MM.1S (cell line): ENCODE measurements at regions not wholly inside any gene's neighbourhood (a gene's known extent, or its start where the extent isn't known, plus 50 kb on each side); places are given as distances from the start of the nearest gene placed in this dataset.

ENCODE experiments used
- DNase-seq: peaks from one replicate; pipeline ENCODE4 v3.0.0-alpha.2; 2015
- H2AFZ ChIP-seq: fragments of 300-600 bp; sonication (generic); 2 replicates; pipeline ENCODE4 v1.6.0; 2016; ENCODE audit warnings: antibody characterized with exemption, low read length
- H3F3A ChIP-seq: fragments of 300-600 bp; sonication (generic); 2 replicates; pipeline ENCODE4 v1.6.1; 2016; ENCODE audit warnings: mild to moderate bottlenecking, antibody characterized with exemption, low read length, moderate library complexity, mixed read lengths; ENCODE audit not compliant: insufficient read depth
- H3K27ac ChIP-seq: fragments of 300-600 bp; sonication (generic); 2 replicates; pipeline ENCODE4 v1.5.1; 2016; ENCODE audit warnings: mild to moderate bottlenecking, low read length
- H3K27me3 ChIP-seq: fragments of 300-600 bp; sonication (generic); replicated peaks from 2 replicates; pipeline ENCODE4 v1.6.0; 2016; ENCODE audit warnings: low read length; ENCODE audit not compliant: insufficient read depth
- H3K36me3 ChIP-seq: fragments of 300-600 bp; sonication (generic); replicated peaks from 2 replicates; pipeline ENCODE4 v1.6.1; 2016; ENCODE audit warnings: mild to moderate bottlenecking, low read length, mixed read lengths; ENCODE audit not compliant: insufficient read depth
- H3K4me1 ChIP-seq: fragments of 300-600 bp; sonication (generic); 2 replicates; pipeline ENCODE4 v1.6.1; 2016; ENCODE audit warnings: low read length, mixed read lengths
- H3K4me2 ChIP-seq: fragments of 300-600 bp; sonication (generic); 2 replicates; pipeline ENCODE4 v1.6.0; 2016; ENCODE audit warnings: low read depth, low read length
- H3K4me3 ChIP-seq: fragments of 300-600 bp; sonication (generic); 2 replicates; pipeline ENCODE4 v1.5.1; 2016; ENCODE audit warnings: low read length, mixed read lengths
- H3K79me2 ChIP-seq: fragments of 300-600 bp; sonication (generic); 2 replicates; pipeline ENCODE4 v1.6.1; 2016; ENCODE audit warnings: mixed run types, low read length, mixed read lengths
- H3K9ac ChIP-seq: fragments of 300-600 bp; sonication (generic); 2 replicates; pipeline ENCODE4 v1.6.1; 2016; ENCODE audit warnings: low read length, mixed read lengths
- H3K9me2 ChIP-seq: fragments of 300-600 bp; sonication (generic); replicated peaks from 2 replicates; pipeline ENCODE4 v1.6.1; 2016; ENCODE audit warnings: mild to moderate bottlenecking, low read length, mixed read lengths; ENCODE audit not compliant: insufficient read depth
- H3K9me3 ChIP-seq: fragments of 300-600 bp; sonication (generic); replicated peaks from 2 replicates; pipeline ENCODE4 v1.6.1; 2016; ENCODE audit warnings: mild to moderate bottlenecking, low read length, mixed read lengths; ENCODE audit not compliant: insufficient read depth
- H4K20me1 ChIP-seq: fragments of 300-600 bp; sonication (generic); 2 replicates; pipeline ENCODE4 v1.6.1; 2016; ENCODE audit warnings: mild to moderate bottlenecking, low read length, moderate library complexity, mixed read lengths; ENCODE audit not compliant: insufficient read depth
- EZH2 ChIP-seq: fragments of 300-600 bp; sonication (generic); optimal IDR thresholded peaks from 2 replicates; pipeline ENCODE3; 2017; ENCODE audit warnings: low read depth, mild to moderate bottlenecking, antibody characterized with exemption, low read length, mixed read lengths
- EZH2phosphoT487 ChIP-seq: fragments of 300-600 bp; sonication (generic); IDR thresholded peaks from 2 replicates; pipeline ENCODE4 v1.6.1; 2018; ENCODE audit warnings: antibody characterized with exemption, low read length
- TF ChIP-seq, protein P1 (sequence below): fragments of 300-600 bp; sonication (generic); IDR thresholded peaks from 2 replicates; pipeline ENCODE4 v1.5.1; 2016; ENCODE audit warnings: antibody characterized with exemption, low read length, mixed read lengths

GRCh38 chr12:125453751-125454150, 388.5 kb downstream of the AACS start:
- H3K9ac ChIP-seq: no peak overlapping the region

DNA sequence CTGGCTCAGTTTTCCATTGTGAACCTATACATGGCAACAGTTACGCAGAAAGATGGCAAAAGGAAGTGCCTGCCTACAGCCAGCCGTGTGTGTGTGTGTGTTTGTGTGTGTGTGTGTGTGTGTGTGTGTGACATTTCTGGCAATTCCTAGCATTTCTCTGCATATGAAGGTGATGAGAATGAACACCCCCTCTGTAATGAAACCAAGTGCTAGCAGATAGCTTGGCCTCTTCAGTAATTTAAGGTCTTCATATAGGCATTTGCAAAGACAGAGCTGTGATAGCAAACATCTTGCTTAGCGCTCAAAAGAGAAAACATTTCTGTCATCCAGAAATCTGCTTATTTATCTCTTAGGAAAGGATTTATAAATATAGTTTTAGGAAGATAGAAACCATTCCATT, 389.1 kb downstream of the AACS start:
- no peaks in the 10 kb centered on the region for H3K79me2 ChIP-seq
- H3K9me2 ChIP-seq: no peaks in the 10 kb centered on the region
- DNase-seq: no peak
- H3K4me2 ChIP-seq: no peak overlapping the region
- H3K4me3 ChIP-seq: no peak overlapping the region
- no peaks in the 10 kb centered on the region for H3K9me3 ChIP-seq
- TF ChIP-seq EZH2phosphoT487 (no peak), EZH2 (no peak)
- TF ChIP-seq, protein P1, sequence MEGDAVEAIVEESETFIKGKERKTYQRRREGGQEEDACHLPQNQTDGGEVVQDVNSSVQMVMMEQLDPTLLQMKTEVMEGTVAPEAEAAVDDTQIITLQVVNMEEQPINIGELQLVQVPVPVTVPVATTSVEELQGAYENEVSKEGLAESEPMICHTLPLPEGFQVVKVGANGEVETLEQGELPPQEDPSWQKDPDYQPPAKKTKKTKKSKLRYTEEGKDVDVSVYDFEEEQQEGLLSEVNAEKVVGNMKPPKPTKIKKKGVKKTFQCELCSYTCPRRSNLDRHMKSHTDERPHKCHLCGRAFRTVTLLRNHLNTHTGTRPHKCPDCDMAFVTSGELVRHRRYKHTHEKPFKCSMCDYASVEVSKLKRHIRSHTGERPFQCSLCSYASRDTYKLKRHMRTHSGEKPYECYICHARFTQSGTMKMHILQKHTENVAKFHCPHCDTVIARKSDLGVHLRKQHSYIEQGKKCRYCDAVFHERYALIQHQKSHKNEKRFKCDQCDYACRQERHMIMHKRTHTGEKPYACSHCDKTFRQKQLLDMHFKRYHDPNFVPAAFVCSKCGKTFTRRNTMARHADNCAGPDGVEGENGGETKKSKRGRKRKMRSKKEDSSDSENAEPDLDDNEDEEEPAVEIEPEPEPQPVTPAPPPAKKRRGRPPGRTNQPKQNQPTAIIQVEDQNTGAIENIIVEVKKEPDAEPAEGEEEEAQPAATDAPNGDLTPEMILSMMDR: no peak
- H3K27me3 ChIP-seq: no peaks in the 10 kb centered on the region
- H3K4me1 ChIP-seq: no peaks in the 10 kb centered on the region
- H3F3A ChIP-seq: no peaks in the 10 kb centered on the region
- H3K36me3 ChIP-seq: no peaks in the 10 kb centered on the region
- no peaks in the 10 kb centered on the region for H4K20me1 ChIP-seq
- no peak overlapping the region for H3K27ac ChIP-seq
- H2AFZ ChIP-seq: no peak overlapping the region
- H3K9ac ChIP-seq: no peak overlapping the region

More at GRCh38 chr12:125453751-125454150, 388.5 kb downstream of the AACS start:
- Histone ChIP-seq H3K4me1 (no peaks in the 10 kb centered on the region), H4K20me1 (no peaks in the 10 kb centered on the region), H3K9me3 (no peaks in the 10 kb centered on the region), H3K27me3 (no peaks in the 10 kb centered on the region), H3K4me2 (no peak overlapping the region), H2AFZ (no peak overlapping the region), H3K36me3 (no peaks in the 10 kb centered on the region), H3K79me2 (no peaks in the 10 kb centered on the region), H3F3A (no peaks in the 10 kb centered on the region), H3K4me3 (no peak overlapping the region), H3K27ac (no peak overlapping the region), H3K9me2 (no peaks in the 10 kb centered on the region)
- TF ChIP-seq EZH2 (no peak), EZH2phosphoT487 (no peak)
- TF ChIP-seq, protein P1: no peak
- no peak for DNase-seq

DNA sequence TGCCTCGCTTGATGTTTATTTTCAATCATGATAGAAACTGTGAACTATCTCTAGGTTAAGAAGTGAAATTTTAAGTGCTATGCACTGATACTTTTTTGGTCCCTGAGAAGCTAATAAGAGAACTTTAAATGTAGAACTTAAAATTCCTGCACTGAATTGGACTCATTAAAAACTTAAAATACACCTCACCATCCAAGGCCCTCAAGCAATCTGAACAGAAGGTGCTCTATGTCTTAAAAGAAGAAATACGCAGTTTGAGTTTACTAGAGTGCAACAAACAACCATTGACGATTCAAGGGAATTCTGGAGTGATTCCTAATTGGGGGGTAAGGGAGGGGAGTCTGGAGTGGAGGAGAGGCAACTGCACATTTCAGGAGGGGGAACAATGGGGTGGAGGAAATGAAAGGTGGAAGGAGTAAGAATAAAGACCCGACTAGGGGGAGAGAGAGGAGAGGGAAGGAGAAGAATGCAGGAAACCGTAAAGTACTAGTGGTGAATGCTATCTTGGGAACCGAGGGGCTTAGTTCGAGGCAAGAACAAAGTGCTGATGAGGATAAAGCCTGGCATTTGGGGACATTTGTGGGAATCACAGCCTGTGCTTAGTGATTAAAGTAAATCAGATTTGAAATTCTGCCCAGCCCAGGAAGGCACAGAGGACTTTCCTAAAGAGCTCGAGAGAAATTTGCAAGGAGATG, 389.7 kb downstream of the AACS start:
- no peak for DNase-seq
- Histone ChIP-seq H3K9ac (no peak overlapping the region), H3K27ac (no peak overlapping the region), H3K4me3 (no peak overlapping the region), H3K9me3 (no peaks in the 10 kb centered on the region), H3F3A (no peaks in the 10 kb centered on the region), H3K79me2 (no peaks in the 10 kb centered on the region), H3K4me1 (no peaks in the 10 kb centered on the region), H3K9me2 (no peaks in the 10 kb centered on the region), H2AFZ (no peak overlapping the region), H4K20me1 (no peaks in the 10 kb centered on the region), H3K36me3 (no peaks in the 10 kb centered on the region), H3K27me3 (no peaks in the 10 kb centered on the region), H3K4me2 (no peak overlapping the region)
- TF ChIP-seq EZH2 (no peak), EZH2phosphoT487 (no peak)
- TF ChIP-seq, protein P1: no peak
